Neutrophil (primary cell): ENCODE measurements at regions not wholly inside any gene's neighbourhood (a gene's known extent, or its start where the extent isn't known, plus 50 kb on each side); places are given as distances from the start of the nearest gene placed in this dataset.

Experiments
- H3K27ac ChIP-seq: fragments of 200-600 bp; sonication (generic); 2 replicates; pipeline ENCODE4 v1.5.1; 2016; ENCODE audit warnings: mild to moderate bottlenecking, moderate library complexity
- H3K27me3 ChIP-seq: fragments of 200-600 bp; sonication (generic); 2 replicates; pipeline ENCODE4 v1.6.0; 2016; ENCODE audit warnings: mild to moderate bottlenecking
- H3K36me3 ChIP-seq: fragments of 200-600 bp; sonication (generic); 2 replicates; pipeline ENCODE4 v1.5.1; 2017
- H3K4me1 ChIP-seq, 2 experiments: fragments of 200-600 bp in 1 of 2; sonication (generic) in 1 of 2; 1 replicate in 1 of 2; 2 replicates in 1 of 2; pipeline versions ENCODE4 v1.5.1 to v1.6.1; 2013 to 2016; ENCODE audit warnings: low read depth in 1 of 2, low read length in 1 of 2, mild to moderate bottlenecking in 1 of 2, moderate library complexity in 1 of 2; ENCODE audit not compliant: control insufficient read depth in 1 of 2, insufficient read depth in 1 of 2
- H3K4me3 ChIP-seq, 2 experiments: fragments of 200-600 bp in 1 of 2; sonication (generic) in 1 of 2; 1 replicate in 1 of 2; 2 replicates in 1 of 2; pipeline ENCODE4 v1.5.1; 2013 to 2016; ENCODE audit warnings: low read depth in 1 of 2, low read length in 1 of 2, mild to moderate bottlenecking in 1 of 2, moderate library complexity in 1 of 2
- H3K9me3 ChIP-seq: fragments of 200-600 bp; sonication (generic); 2 replicates; pipeline ENCODE4 v1.5.1; 2016
- TF ChIP-seq, protein P1 (sequence below): fragments of 200-600 bp; sonication (generic); IDR thresholded peaks from 2 replicates; pipeline ENCODE4 v1.5.1; 2016; ENCODE audit warnings: antibody characterized with exemption

DNA sequence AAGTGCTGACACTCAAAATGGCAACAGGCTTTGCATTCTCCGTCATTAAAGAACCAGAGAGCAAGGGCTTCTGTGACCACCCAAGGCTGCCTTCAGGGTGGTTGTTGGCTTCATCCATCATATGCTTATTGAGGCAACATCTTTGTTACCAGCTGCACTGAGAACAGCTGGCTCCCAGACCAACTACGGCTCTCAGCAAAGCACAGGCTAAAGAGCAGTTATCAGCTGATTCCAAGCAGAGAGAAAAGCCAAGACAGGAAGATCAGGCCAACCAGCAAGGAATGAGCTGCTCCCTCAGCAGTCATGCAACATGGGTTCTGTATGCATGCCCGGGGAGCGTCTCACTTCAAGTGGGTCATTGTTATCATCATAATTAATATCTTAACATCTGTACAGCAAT lies 358.9 kb downstream of the ACTL7B start:
- Histone ChIP-seq H3K36me3 (no peaks in the 10 kb centered on the region), H3K4me1 (no peaks in the 10 kb centered on the region), H3K27me3 (no peaks in the 10 kb centered on the region), H3K4me3 (no peak overlapping the region), H3K9me3 (peaks cover 6% of the 10 kb centered on the region), H3K27ac (no peak overlapping the region)
- TF ChIP-seq, protein P1, sequence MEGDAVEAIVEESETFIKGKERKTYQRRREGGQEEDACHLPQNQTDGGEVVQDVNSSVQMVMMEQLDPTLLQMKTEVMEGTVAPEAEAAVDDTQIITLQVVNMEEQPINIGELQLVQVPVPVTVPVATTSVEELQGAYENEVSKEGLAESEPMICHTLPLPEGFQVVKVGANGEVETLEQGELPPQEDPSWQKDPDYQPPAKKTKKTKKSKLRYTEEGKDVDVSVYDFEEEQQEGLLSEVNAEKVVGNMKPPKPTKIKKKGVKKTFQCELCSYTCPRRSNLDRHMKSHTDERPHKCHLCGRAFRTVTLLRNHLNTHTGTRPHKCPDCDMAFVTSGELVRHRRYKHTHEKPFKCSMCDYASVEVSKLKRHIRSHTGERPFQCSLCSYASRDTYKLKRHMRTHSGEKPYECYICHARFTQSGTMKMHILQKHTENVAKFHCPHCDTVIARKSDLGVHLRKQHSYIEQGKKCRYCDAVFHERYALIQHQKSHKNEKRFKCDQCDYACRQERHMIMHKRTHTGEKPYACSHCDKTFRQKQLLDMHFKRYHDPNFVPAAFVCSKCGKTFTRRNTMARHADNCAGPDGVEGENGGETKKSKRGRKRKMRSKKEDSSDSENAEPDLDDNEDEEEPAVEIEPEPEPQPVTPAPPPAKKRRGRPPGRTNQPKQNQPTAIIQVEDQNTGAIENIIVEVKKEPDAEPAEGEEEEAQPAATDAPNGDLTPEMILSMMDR: no peak

DNA sequence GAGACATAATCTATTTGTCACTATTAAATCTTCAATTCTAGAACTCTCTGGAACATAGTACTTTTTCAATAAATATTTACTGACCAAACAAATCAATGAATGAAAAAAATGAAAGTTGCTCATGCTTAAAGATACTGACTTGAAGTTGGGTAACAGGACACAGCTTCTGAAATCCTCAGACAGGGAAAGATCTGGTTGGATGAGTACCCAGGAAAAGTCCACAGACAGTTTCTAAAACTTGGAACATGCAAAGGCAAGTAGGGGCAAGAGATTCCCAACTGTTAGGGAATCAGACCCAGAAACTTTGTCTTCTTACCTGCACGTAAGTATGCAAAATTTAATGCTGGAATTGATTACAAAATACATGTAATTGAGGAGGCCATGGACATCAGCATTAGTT lies 366.2 kb downstream of the ACTL7B start:
- Histone ChIP-seq H3K27me3 (peaks cover 11% of the 10 kb centered on the region), H3K9me3 (no peaks in the 10 kb centered on the region), H3K4me3 (no peak overlapping the region), H3K4me1 (no peaks in the 10 kb centered on the region), H3K27ac (no peak overlapping the region), H3K36me3 (no peaks in the 10 kb centered on the region)
- TF ChIP-seq, protein P1: no peak

DNA sequence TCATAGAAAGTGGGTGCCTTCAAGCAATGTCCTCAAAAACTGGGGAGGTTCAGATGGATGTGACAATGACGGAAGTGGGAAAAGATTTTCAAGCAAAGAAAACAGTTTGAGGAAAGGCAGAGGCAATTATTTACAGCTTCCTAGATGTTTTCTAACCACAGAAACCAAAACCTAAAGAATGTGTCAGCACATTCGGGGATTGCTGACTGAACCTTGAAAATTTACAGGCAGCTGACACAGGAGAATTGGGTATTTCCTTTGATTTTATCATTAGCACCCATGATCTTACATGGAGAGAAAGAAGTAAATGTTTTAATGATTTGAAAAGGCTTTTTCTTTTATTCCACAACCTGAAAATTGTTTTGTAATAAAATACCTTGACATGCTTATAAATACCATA lies 369.0 kb downstream of the ACTL7B start:
- Histone ChIP-seq H3K36me3 (no peaks in the 10 kb centered on the region), H3K27me3 (peaks cover 11% of the 10 kb centered on the region), H3K9me3 (no peaks in the 10 kb centered on the region), H3K27ac (no peak overlapping the region), H3K4me1 (no peaks in the 10 kb centered on the region), H3K4me3 (no peak overlapping the region)
- TF ChIP-seq, protein P1: no peak

DNA sequence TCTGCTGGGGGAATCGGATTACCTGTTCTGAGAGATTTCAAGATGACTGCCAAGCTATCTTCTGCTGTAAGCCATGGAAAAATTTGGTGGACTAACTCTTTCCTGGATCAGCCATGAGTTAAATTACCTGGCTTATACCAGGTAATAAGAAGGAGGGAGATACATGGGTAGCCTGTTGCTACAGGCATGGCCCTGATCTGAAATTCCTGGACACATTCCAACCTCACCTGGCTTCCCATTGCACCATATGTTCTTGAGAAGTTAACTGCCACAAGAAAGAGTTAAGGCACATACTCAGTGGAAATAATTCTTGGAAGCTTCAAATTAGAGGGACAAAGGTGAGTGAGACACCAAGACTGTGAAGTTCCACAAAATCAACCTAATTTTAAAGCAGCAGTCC lies 371.3 kb downstream of the ACTL7B start:
- no peak overlapping the region for H3K4me3 ChIP-seq
- no peak overlapping the region for H3K27ac ChIP-seq
- TF ChIP-seq, protein P1: no peak
- H3K9me3 ChIP-seq: no peaks in the 10 kb centered on the region
- H3K4me1 ChIP-seq: no peaks in the 10 kb centered on the region
- peaks cover 11% of the 10 kb centered on the region for H3K27me3 ChIP-seq
- H3K36me3 ChIP-seq: no peaks in the 10 kb centered on the region

DNA sequence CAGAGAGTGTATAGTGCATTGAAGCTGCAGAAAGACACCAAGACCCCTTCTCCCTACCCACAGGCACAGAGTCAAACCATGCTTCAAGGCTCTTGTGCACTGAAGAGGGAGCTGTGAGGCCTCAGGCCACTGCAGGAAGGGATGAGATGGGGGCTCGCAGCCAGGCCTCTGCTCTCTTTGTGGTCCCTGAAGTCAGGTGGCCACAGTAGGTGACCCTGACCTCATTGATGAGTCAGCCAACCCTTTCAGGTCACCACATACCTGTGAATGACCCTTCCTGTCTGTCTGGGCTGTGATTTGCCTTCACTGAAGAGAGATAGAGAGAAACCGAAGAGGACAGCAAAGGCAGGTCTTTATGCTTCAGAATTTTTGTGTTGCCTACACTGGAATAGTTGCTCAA lies 372.1 kb downstream of the ACTL7B start:
- Histone ChIP-seq H3K27me3 (peaks cover 11% of the 10 kb centered on the region), H3K4me3 (no peak overlapping the region), H3K4me1 (no peaks in the 10 kb centered on the region), H3K9me3 (no peaks in the 10 kb centered on the region), H3K36me3 (no peaks in the 10 kb centered on the region), H3K27ac (no peak overlapping the region)
- TF ChIP-seq, protein P1: no peak
